ENCODE measurements at regions not wholly inside any gene's neighbourhood (a gene's known extent, or its start where the extent isn't known, plus 50 kb on each side); places are given as distances from the start of the nearest gene placed in this dataset.

DNA sequence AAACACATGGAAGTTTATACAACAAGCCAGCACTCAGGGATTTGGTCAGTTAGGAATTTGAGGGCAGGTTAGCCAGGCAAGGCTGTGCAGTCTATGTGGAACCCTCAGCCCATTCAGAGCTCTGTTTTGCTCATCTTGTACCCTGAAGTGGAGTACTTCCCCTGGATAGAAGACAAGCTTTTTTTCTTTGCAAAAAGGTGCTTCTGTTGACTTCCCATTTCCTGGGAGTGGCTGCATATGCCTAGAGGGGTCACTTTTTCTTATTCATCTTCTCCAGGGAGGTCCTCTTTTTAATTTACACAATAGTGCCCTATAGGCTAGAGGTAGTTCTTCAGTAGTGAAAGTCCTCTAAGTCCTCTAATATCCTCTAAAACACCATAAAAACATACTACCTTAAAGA lies 225.0 kb upstream of the P2RY1 start:
- H3K27ac Mint-ChIP-seq (ENCODE audit: unreplicated experiment): no peak overlapping the region
- H3K9me3 ChIP-seq: 0 out of 2 replicates have a peak, but pooled peaks cover 1% of the 10 kb centered on the region
- H3K27me3 Mint-ChIP-seq (ENCODE audit: insufficient read depth, unreplicated experiment): no peaks in the 10 kb centered on the region
- intact Hi-C loops (cut with micrococcal nuclease; ENCODE audit: unreplicated experiment): no loop called here
- no peaks in the 10 kb centered on the region for H3K36me3 Mint-ChIP-seq (ENCODE audit: insufficient read depth, unreplicated experiment)
- no peaks in the 10 kb centered on the region for H3K4me1 Mint-ChIP-seq (ENCODE audit: low read depth, unreplicated experiment)
- no peak overlapping the region for H3K4me3 Mint-ChIP-seq (ENCODE audit: unreplicated experiment)
- no peaks in the 10 kb centered on the region for H3K36me3 ChIP-seq (ENCODE audit: control insufficient read depth, insufficient read depth, low read length)
- peaks cover 3% of the 10 kb centered on the region for H3K9me3 Mint-ChIP-seq (ENCODE audit: unreplicated experiment)
- CTCF ChIA-PET: no interaction called here
- no peaks in the 10 kb centered on the region for H3K27me3 ChIP-seq (replicated peaks; ENCODE audit: control insufficient read depth, insufficient read depth, low read length)
- no TSS peak for BruUV-seq (replicated peaks)
- no peak for TF ChIP-seq CTCF (IDR thresholded peaks at IDR 0.05; ENCODE audit: insufficient read depth in 1 of 2, low read depth in 1 of 2, low read length in 1 of 2, severe bottlenecking in 1 of 2, unreplicated experiment in 1 of 2)
- H3K4me3 ChIP-seq (ENCODE audit: low read depth, low read length): no peak overlapping the region
- POLR2A ChIA-PET: no interaction called here
- H3K4me1 ChIP-seq: peaks cover 5% of the 10 kb centered on the region; the same call in 1 of the 2 replicates
- no peak for DNase-seq

DNA sequence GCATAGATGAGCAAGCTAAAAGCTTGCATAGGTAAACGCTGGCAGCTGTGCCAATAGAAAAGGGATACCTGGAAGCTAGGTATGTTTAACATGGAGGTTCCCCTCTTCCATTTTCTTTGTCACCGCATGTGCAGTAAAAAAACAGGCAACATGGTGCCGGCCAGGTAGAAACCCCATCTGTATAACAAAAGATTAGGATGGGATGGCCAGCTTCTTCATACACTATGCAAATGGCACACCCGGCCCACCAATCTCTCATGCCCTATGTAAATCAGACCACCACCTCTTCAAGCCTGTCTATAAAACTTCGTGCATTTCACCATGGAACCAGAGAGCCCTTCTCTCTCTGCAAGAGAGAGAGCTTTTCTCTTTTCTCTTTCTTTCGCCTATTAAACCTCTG lies 224.3 kb upstream of the P2RY1 start:
- no peak for TF ChIP-seq CTCF (IDR thresholded peaks at IDR 0.05; ENCODE audit: insufficient read depth in 1 of 2, low read depth in 1 of 2, low read length in 1 of 2, severe bottlenecking in 1 of 2, unreplicated experiment in 1 of 2)
- no TSS peak for BruUV-seq (replicated peaks)

DNA sequence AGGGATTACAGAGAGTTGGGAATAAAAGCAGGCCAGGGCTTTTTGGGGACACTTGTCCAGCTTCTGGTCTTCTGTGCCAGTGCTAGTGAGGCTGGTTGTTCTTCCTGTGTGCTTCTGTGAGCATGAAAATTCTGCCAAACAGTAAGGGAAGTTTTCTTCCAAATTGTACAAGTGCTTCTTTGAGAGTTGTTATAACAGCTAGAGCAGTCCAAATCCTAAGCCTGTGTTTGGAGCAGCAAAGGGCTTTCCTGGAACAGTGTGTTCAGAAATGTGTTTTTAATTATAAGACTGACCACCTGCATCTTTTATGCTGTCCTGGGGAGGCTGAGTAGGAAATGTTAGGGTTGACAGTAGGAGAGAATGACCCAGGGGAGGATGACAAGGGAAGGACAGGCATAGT lies 223.0 kb upstream of the P2RY1 start:
- H3K4me1 ChIP-seq: peaks cover 5% of the 10 kb centered on the region; the same call in 1 of the 2 replicates
- no peak overlapping the region for H3K27ac Mint-ChIP-seq (ENCODE audit: unreplicated experiment)
- intact Hi-C loops (cut with micrococcal nuclease; ENCODE audit: unreplicated experiment): no loop called here
- CTCF ChIA-PET: no interaction called here
- H3K4me3 ChIP-seq (ENCODE audit: low read depth, low read length): no peak overlapping the region
- H3K4me3 Mint-ChIP-seq (ENCODE audit: unreplicated experiment): no peak overlapping the region
- H3K27me3 ChIP-seq (replicated peaks; ENCODE audit: control insufficient read depth, insufficient read depth, low read length): no peaks in the 10 kb centered on the region
- H3K27me3 Mint-ChIP-seq (ENCODE audit: insufficient read depth, unreplicated experiment): no peaks in the 10 kb centered on the region
- no peaks in the 10 kb centered on the region for H3K36me3 ChIP-seq (ENCODE audit: control insufficient read depth, insufficient read depth, low read length)
- no peaks in the 10 kb centered on the region for H3K9me3 Mint-ChIP-seq (ENCODE audit: unreplicated experiment)
- no peaks in the 10 kb centered on the region for H3K4me1 Mint-ChIP-seq (ENCODE audit: low read depth, unreplicated experiment)
- no peak for DNase-seq
- no peak for TF ChIP-seq CTCF (IDR thresholded peaks at IDR 0.05; ENCODE audit: insufficient read depth in 1 of 2, low read depth in 1 of 2, low read length in 1 of 2, severe bottlenecking in 1 of 2, unreplicated experiment in 1 of 2)
- no peaks in the 10 kb centered on the region for H3K36me3 Mint-ChIP-seq (ENCODE audit: insufficient read depth, unreplicated experiment)
- BruUV-seq (replicated peaks): no TSS peak
- POLR2A ChIA-PET: no interaction called here
- no peaks in the 10 kb centered on the region for H3K9me3 ChIP-seq

More for the DNA sequence above, 224.3 kb upstream of the P2RY1 start:
- H3K9me3 ChIP-seq: no peaks in the 10 kb centered on the region
- Mint-ChIP-seq H3K4me3 (ENCODE audit: unreplicated experiment) (no peak overlapping the region), H3K27me3 (ENCODE audit: insufficient read depth, unreplicated experiment) (no peaks in the 10 kb centered on the region), H3K36me3 (ENCODE audit: insufficient read depth, unreplicated experiment) (no peaks in the 10 kb centered on the region), H3K4me1 (ENCODE audit: low read depth, unreplicated experiment) (no peaks in the 10 kb centered on the region), H3K27ac (ENCODE audit: unreplicated experiment) (no peak overlapping the region), H3K9me3 (ENCODE audit: unreplicated experiment) (no peaks in the 10 kb centered on the region)
- POLR2A ChIA-PET: no interaction called here
- no peak for DNase-seq
- no peaks in the 10 kb centered on the region for H3K36me3 ChIP-seq (ENCODE audit: control insufficient read depth, insufficient read depth, low read length)
- no peak overlapping the region for H3K4me3 ChIP-seq (ENCODE audit: low read depth, low read length)
- CTCF ChIA-PET: no interaction called here
- H3K4me1 ChIP-seq: peaks cover 5% of the 10 kb centered on the region; the same call in 1 of the 2 replicates
- no peaks in the 10 kb centered on the region for H3K27me3 ChIP-seq (replicated peaks; ENCODE audit: control insufficient read depth, insufficient read depth, low read length)
- intact Hi-C loops (cut with micrococcal nuclease; ENCODE audit: unreplicated experiment): no loop called here

Measured in Caco-2 (cell line).